NOMO-1 treated with DMSO at 0.1 percent for 48 hours (cell line): ENCODE measurements at regions not wholly inside any gene's neighbourhood (a gene's known extent, or its start where the extent isn't known, plus 50 kb on each side); places are given as distances from the start of the nearest gene placed in this dataset.

Experiments used
- DNase-seq: peaks from one replicate; lab custom pipeline; 2025; ENCODE audit not compliant: unreplicated experiment; lab: John Stamatoyannopoulos, UW

- no peak for DNase-seq
These were observed 113.9 kb upstream of the PFKP start for GRCh38 chr10:2953495-2953894.

DNA sequence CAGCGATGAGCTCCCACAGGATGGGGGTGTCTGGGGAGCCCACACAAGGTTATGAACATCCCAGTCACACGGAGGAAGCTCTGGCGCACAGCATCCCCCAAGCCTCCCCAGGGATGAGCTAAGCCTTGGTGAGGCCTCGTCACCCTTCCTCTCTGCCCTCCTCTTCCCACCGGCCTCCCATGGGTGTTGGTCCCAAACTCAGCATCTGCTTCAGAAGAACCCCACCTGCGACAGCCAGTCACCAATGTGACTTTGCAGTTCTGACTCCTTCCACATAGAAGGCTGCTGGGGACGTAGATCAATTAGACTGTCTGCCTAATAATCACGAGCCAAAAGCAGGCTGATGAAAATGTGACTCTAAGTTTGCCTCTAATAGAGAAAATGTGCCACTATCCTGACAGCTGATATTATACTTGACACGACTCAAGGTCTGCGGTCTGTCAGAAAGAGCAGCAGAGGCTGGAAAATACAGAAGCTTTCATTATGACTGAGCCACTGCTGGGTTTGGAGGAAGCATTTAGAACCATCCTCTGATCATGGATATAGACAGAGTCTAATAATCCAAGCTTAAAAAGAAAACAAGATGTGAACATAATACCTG lies 116.0 kb upstream of the PFKP start:
- no peak for DNase-seq

DNA sequence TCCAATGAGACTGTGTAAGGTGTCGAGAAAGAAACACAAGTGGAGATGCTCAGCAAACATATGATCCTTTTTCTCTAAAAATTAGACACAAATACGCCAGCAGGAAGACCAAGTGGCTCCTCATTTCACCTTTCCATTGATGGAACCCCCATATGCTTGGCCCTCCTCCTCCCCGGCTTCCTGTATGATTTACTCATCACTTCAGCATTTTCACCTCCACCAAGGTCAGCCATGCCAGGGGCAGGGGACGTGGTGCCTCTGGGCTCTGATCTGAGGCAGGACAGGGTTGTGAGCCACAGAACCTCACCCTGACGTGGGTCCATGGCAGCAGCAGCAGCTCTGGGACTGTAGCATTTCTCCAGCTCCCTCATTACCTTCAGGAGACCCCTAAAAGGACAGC lies 116.8 kb upstream of the PFKP start:
- no peak for DNase-seq

DNA sequence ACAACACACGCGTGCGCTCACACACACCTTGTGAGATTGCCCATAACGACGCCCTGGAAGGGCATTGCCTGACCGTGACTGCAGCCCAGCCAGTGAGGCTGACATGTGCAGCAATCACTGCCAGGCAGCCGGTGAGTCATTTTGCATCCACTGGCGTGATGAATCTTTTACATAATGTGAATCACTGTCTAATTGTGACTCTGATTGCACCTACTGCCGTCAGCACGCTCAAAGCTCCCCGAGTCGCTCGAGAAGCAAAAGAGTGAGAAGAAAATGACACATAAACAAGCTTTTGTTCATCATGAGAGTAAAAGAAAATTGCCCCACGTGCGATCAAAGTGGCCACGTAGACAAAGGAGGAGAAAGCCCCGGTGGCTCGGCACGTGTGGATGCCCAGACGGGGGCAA lies 117.4 kb upstream of the PFKP start:
- DNase-seq = no peak

GRCh38 chr10:2949221-2949947 lies 118.0 kb upstream of the PFKP start:
- DNase-seq = no peak

DNA sequence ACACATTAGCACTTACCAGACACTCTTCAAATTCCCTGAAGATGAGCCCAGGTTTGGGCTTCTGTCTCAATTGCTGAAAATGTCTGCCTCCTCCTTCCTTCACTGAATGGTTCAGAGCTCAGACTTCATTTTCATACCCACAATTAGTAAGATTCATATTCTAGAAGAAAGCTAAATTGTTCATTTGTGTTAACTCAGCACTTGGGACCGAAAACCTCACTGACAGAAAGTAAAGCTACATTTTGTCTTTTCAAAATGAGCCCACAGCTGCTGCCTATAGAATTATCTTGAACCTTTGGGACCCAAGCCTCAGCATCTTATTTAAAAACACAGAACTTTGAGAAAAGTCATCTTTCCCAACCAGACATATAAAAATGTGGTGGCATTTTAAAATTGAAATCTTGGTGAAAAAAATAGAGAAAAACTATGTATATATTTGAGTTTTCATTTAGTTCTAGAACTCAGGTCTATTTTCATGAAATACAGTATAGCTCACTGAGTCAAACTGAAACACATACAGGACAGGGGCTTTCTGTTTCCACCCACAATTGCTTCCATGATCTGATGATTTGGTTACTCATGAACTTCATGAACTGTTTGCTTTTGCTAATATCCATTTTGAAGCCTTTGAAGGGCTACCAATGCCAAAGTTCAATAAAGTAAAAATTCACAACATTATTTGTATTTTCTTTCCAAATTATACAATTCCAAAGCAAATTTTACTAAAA lies 119.1 kb upstream of the PFKP start:
- DNase-seq = no peak

- no peak for DNase-seq
These were observed 122.6 kb upstream of the PFKP start for GRCh38 chr10:2944788-2945187.

DNA sequence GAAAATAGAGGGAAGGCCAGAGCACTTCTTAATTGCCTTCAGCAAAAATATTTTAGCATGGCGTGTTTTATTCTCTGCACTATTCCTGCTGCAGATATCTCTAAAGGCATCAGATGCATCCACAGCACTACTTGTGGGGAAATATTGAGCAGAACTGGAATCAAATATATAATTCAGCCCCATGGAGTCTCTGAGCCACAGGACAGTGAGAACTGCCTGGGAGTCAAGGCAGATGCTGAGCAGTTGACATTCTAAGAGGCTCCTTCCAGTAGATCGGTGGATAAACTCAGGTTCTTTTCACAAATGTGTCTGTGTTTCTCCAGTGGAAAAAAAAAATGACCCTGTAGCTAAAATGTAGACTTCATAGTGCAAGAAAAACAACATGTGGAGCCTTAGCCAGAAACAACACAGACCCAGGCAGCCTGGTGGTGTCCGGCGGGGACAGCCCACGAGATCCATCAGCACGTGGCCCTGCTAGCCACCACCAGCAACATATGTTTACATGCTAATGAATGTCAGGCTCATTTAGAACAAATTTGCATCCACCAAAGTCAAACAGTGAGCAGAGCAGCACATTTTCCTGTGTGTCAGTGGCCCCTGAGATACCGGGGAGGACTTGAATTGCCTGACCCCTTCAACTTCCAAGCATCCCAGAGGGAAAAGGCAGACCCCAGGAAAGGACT lies 123.3 kb upstream of the PFKP start:
- DNase-seq = no peak

DNA sequence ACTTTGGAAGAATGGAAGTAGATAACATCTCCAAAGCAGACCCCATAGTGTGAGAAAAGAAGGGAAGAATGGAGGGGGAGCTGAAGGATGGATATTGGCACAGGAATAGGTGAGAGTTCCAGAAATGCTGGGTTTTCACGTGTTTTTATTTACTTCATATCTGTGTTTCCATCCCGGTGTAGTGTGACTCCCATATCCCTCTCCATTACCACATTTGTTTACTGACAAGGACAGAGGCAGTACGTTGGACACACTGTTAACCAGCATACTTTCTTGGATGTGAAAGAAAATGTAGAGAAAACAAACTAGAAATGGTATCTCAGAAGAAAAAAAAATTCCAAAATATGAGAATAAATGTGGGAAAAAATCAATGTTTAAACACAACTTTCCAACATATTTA lies 124.4 kb upstream of the PFKP start:
- no peak for DNase-seq

DNA sequence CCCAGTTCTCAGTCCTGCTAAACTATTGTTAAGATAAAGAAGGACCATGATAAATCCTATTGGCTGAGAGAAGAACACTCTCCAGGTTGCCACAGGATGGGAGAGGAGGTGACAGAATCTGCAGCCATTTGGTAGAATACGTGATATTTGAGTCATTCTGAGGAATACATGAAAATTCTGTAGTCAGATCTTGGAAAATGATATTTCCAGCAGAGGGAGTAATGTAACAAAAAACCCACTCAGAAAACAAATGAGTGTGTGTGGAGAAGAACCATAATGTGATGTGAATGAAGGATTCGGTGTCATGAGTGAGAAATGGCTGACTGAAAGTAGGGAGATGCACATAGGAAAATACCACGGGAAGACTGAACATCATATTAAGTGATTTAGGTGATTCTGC lies 128.5 kb upstream of the PFKP start:
- no peak for DNase-seq

DNA sequence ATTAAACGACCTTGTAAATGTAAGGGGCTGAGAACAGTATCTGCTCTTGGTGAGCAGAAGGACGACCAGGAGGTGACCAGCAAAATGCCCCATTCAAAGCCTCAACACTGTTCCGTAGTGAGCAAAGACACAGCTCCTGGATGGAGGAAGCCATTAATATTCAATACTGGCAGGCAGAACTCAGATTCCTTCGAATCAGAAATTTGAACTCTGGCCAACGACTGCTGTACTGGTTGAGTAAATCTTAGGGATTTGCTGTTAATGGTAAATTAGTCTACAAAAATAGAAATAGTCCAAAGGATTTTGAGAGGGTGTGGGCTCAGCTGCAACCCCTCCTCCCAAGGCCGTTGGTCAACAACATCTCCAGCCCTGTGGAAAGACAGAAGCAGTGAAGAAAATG lies 130.5 kb upstream of the PFKP start:
- DNase-seq = no peak

- DNase-seq = no peak
These were observed 131.5 kb upstream of the PFKP start for GRCh38 chr10:2935647-2936386.

- DNase-seq = peak; percentile 24
These were observed 133.4 kb upstream of the PFKP start for GRCh38 chr10:2933924-2934323.

- DNase-seq = no peak
These were observed 133.8 kb upstream of the PFKP start for GRCh38 chr10:2933519-2933918.

DNA sequence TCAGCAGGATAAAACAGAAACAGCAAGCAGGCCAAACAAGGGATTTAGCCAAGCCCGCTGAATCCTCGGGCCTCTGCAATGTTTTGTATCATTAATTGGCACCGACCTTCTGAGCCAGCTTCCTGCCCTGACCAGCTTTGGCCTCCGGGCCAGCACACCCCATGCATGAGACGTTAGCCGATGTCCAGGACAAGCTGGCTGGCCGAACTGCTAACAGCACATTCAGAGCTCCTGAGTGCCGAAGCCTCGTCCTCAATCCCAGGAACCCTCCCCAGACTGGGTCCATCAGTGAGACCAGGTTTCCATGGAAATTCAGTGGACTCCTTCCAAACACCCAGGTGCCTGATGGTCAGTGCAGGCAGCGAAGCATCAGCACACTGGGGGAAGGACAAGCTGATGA lies 134.3 kb upstream of the PFKP start:
- DNase-seq = no peak

DNA sequence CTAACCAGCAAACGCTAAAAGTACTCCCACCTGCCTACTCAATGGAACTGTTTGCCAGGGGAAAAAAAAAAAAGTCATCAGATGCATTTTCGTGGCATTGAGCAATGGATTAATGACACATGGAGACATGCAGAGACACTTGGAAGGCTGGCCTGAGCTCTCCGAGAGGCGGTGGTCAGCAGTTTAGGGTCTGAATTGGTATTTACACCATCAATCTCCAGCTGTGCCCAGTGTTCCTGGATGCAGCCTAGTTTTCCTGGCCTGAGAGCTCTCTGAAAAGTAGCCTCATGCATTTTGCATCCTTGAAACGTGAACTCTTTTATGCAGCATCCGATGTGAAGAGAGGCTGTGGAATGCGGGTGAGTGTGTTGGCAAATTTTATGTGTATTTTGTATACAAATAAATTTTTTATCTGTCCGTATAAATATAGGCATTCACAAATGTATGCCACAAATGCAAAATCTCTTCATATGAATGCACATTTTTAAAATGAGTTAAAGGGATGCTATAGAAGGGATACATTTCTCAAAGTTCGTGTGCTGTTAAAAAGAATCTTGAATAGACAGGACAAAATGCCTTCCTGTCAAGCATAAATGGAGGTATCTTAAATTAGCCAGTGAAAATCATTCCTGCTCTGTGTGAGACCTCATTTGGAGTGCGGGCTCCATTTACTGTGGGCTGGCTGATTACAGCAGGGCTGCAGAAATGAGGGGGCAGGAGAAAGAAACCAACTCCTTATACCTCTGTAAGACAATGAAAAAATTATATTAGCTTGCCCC lies 137.7 kb upstream of the PFKP start:
- no peak for DNase-seq

GRCh38 chr10:2927958-2928840 lies 139.1 kb upstream of the PFKP start:
- DNase-seq = peak; percentile 77

DNA sequence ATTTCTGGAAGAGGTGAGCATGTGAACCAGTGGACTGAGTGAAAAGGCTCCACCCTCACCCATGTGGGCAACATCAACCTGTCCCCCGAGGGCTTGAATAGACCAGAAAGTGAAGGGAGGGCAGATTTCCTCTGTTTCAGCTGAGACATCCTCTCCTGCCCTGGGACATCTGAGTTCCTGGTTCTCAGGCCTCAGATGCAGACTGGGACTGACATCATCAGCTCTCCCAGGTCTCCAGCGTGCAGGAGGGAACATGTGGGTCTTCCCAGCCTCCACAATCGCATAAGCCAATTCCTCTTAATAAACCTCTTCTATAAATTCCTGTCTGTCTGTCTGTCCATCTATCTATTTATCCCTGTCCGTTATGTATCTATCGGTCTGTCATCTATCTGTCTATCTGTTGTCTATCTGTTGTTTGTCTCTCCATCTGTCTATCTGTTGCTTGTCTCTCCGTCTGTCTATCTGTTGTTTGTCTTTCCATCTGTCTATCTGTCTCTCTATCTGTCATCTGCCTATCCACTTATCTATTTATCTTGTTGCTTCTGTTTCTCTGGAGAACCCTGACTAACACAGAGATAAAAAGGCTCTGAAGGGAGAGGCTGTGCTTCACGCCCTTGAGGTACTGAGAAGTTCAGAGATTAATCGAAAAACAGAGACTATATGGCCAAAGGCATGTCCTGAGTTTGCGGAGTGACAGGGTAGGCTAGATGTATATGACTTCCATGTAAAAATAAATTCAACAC lies 140.3 kb upstream of the PFKP start:
- no peak for DNase-seq

DNA sequence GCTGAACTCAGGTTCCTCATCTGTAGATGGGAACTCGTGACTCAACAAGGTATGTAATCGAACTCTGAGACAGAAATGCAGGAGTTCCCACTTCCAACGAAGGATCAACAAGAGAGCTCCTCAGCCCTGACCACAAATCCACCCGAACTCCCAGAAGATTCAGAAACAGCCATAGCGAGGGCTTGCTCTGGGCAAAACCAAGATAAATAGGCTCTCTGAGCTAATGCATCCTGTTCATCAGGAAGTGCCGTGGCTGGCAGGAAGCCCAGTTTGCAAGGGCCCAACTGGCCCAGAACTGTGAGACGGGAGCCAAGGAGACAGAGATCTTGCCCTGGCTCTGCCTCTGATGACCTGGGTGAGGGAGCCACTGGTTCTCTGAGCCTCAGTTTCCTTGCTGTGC lies 141.7 kb upstream of the PFKP start:
- no peak for DNase-seq
